K562 (cell line): ENCODE measurements at regions not wholly inside any gene's neighbourhood (a gene's known extent, or its start where the extent isn't known, plus 50 kb on each side); places are given as distances from the start of the nearest gene placed in this dataset.

ENCODE experiments used
- ATF7 ChIP-seq: fragments of 450-650 bp; IDR thresholded peaks from 2 replicates; pipeline ENCODE4 v1.7.1; 2014; ENCODE audit warnings: mild to moderate bottlenecking, moderate library complexity
- FIP1L1 ChIP-seq: fragments of 200-400 bp; formaldehyde crosslinking; IDR thresholded peaks from 2 replicates; pipeline ENCODE4 v1.6.1; 2018; ENCODE audit warnings: mild to moderate bottlenecking, low read depth, low read length; ENCODE audit not compliant: poor library complexity, severe bottlenecking
- KLF10 ChIP-seq: fragments of 250-450 bp; sonication (Bioruptor Pico); IDR thresholded peaks from 2 replicates; pipeline ENCODE4 v1.6.1; 2021; ENCODE audit warnings: matching md5 sums
- LARP7 ChIP-seq: fragments of 450-650 bp; IDR thresholded peaks from 2 replicates; pipeline ENCODE4 v1.6.1; 2016
- MTA2 ChIP-seq: fragments of 450-650 bp; IDR thresholded peaks from 2 replicates; pipeline ENCODE4 v1.6.1; 2016; ENCODE audit warnings: low read depth
- NFIC ChIP-seq: fragments of 450-650 bp; IDR thresholded peaks from 2 replicates; pipeline ENCODE4 v1.6.1; 2017; ENCODE audit warnings: mild to moderate bottlenecking, inconsistent platforms
- OTX1 ChIP-seq: fragments of 450-650 bp; formaldehyde crosslinking; IDR thresholded peaks from 2 replicates; pipeline ENCODE4 v1.4.0; 2022; ENCODE audit warnings: mild to moderate bottlenecking
- TRIM24 ChIP-seq, 2 experiments: fragments of 450-650 bp; IDR thresholded peaks; 2 replicates each; pipeline ENCODE4 v1.6.1; 2016
- USF2 ChIP-seq: sonication (generic); formaldehyde crosslinking; IDR thresholded peaks from 2 replicates; pipeline ENCODE4 v1.5.0; 2020; ENCODE audit warnings: missing genetic modification reagents
- TF ChIP-seq, protein P1 (sequence below): sonication (generic); IDR thresholded peaks from 2 replicates; pipeline ENCODE4 v1.6.1; 2016
- TF ChIP-seq, protein P2 (sequence below): fragments of 250-450 bp; sonication (Bioruptor Pico); IDR thresholded peaks from 2 replicates; pipeline ENCODE4 v1.5.0; 2022; ENCODE audit warnings: mild to moderate bottlenecking

DNA sequence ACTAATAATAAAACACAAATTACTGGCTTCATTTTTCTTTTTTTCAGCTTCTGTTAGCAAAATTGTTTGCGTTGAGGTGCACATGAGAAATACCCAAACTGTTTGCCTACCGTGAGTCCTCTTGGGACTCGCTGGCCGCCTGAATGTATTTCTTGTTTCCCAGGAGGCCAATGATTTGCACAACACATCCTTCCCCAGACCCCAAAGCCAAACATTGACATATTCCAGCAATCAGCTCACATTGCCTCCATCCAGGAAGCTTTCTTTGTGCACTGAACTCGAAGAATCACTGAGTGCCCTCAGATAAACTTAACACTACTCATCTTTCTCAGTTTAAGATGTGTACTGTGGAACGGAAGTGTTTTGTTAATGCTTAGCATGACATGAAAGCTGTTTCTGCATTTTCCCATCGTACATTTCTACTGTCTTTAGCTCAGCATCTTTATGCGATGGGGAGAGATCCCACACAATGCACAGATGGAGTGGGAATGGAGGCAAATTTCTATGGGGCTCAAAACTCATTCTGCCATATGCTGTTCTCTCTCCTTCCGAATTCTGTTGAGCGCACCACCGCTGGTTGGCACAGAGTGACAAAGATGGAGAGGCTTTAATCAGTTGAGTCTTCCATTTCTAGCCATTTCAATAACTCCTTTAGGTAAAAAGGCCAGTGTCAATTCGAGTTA is 399.5 kb downstream of the RFC3 start (continued):
- TF ChIP-seq KLF10 (no peak), MTA2 (no peak), TRIM24 (IDR thresholded peaks at IDR 0.05) (no peak), ATF7 (no peak), USF2 (CRISPR knock-in tag) (no peak), FIP1L1 (no peak), LARP7 (no peak), OTX1 (CRISPR knock-in tag) (no peak), NFIC (no peak)
- TF ChIP-seq, protein P1, sequence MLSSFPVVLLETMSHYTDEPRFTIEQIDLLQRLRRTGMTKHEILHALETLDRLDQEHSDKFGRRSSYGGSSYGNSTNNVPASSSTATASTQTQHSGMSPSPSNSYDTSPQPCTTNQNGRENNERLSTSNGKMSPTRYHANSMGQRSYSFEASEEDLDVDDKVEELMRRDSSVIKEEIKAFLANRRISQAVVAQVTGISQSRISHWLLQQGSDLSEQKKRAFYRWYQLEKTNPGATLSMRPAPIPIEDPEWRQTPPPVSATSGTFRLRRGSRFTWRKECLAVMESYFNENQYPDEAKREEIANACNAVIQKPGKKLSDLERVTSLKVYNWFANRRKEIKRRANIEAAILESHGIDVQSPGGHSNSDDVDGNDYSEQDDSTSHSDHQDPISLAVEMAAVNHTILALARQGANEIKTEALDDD, result no peak
- TF ChIP-seq, protein P2, sequence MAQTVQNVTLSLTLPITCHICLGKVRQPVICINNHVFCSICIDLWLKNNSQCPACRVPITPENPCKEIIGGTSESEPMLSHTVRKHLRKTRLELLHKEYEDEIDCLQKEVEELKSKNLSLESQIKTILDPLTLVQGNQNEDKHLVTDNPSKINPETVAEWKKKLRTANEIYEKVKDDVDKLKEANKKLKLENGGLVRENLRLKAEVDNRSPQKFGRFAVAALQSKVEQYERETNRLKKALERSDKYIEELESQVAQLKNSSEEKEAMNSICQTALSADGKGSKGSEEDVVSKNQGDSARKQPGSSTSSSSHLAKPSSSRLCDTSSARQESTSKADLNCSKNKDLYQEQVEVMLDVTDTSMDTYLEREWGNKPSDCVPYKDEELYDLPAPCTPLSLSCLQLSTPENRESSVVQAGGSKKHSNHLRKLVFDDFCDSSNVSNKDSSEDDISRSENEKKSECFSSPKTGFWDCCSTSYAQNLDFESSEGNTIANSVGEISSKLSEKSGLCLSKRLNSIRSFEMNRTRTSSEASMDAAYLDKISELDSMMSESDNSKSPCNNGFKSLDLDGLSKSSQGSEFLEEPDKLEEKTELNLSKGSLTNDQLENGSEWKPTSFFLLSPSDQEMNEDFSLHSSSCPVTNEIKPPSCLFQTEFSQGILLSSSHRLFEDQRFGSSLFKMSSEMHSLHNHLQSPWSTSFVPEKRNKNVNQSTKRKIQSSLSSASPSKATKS (CRISPR knock-in tag), result no peak
